Urothelium cell line (cell line): ENCODE measurements at regions not wholly inside any gene's neighbourhood (a gene's known extent, or its start where the extent isn't known, plus 50 kb on each side); places are given as distances from the start of the nearest gene placed in this dataset.
"Not testable (repeated sequence)": the region's sequence is repeated elsewhere in the genome, so short reads cannot be mapped to it uniquely, and the experiment has no call there.

Experiments used
- DNase-seq: peaks from one replicate; pipeline ENCODE4 v3.0.0; 2011; ENCODE audit warnings: low spot score, mixed read lengths
- FAIRE-seq: peaks from 2 replicates; lab custom pipeline; 2011; peaks lifted over from hg19 to GRCh38; lab: Jason Lieb, UNC

DNA sequence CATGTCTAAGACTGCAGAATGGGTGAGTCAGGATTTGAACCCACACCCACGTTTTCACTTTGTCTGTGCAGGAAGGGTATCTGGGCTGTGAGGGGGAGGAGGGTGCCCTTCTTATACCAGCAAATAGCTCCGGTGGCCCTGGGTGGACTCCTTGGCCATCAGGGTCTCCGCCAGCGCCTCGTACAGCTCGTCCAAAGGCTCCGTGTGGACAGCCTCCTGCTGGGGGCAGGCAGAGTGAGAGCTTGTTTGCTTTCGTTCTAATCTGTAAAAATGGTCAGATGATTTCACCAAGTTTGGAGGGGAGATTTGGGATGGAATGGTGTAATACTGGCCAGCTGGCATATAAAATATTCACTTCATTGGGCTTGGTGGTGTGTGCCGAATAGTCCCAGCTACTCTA, 111.7 kb upstream of the CCZ1B start:
- FAIRE-seq, DNase-seq: not testable (repeated sequence)

GRCh38 chr7:6938284-6938683, 112.2 kb upstream of the CCZ1B start:
- FAIRE-seq, DNase-seq: not testable (repeated sequence)

- DNase-seq, FAIRE-seq: not testable (repeated sequence)
Measured at GRCh38 chr7:6939126-6939525, 113.1 kb upstream of the CCZ1B start.

DNA sequence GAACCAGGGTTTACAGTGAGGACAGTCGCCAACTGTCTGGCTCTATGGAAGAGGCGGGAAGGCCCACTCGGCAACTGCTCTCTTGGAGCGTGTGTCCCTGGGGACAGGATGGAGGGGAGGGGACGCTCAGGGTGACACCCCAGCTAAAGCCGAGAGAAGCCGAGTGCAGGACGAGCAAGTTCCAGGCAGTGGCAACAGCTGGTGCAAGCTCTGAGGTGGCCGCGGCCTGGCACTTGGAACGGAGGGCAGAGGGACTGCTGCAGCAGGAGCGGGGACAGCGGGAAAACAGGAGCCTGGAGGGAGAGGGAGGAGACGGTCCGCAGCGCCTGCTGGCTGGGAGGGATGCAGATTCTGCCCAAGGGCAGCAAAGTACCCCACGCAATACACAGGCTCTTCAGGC, 113.8 kb upstream of the CCZ1B start:
- not testable (repeated sequence) for DNase-seq, FAIRE-seq

DNA sequence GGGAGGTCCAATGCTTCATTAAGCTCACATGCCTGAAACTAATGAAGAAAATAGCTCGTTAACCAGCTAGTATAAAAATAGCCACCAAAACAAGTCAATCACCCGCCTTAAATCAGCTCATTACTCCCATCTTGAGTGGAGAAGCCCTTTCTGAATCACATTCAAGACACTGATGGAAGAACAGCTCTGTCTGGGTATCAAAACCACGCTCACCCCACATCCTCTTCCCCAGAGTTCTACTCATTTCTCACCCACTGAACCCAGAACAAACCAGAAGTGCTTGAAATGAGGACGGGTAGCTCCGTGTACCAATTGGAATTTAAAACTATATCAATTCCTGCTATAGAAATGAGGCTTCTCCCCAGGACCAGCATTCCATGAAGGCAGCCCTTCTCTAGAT, 120.8 kb upstream of the CCZ1B start:
- not testable (repeated sequence) for FAIRE-seq, DNase-seq

GRCh38 chr7:6950231-6950630, 124.2 kb upstream of the CCZ1B start:
- not testable (repeated sequence) for DNase-seq, FAIRE-seq

DNA sequence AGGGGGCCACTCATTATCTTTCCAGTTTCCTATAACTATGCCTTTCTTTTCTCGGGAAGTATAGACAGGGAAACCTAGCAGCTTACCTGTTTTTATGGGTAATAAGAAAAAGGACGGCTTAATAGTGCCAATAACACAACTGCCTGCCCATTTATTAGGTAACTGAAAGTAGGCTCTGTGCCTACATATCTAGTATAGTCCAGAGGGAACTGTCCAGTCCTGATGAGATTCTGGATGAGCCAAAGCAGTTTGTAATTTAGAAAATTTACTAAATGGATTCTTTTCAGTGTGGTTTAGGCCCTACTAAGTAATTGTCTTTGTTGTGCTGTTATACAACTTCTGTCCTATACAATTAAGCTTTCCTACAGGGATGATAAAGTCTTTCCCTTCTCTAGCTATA, 125.5 kb upstream of the CCZ1B start:
- DNase-seq: not testable (repeated sequence)

GRCh38 chr7:6953138-6953797, 127.2 kb upstream of the CCZ1B start:
- DNase-seq, FAIRE-seq: not testable (repeated sequence)

More for the DNA sequence above, 125.5 kb upstream of the CCZ1B start:
- not testable (repeated sequence) for FAIRE-seq

DNA sequence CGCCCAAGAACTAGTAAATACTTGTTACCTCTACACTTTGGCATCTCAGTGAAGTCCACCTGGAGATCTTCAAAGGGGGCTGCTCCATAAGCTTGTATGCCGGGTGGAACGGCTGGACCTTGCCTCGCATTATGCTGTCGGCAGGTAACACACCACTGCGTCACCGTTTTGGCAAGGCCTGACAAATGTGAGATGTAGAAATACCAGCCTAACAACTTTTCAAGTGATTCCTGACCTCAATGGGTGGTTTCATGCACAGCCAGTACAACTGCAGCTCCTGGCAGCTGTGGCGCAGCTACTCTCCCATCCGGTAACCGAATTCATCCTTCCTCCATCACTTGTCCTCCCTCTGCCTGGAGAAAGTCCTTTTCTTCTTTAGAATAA, 127.7 kb upstream of the CCZ1B start:
- not testable (repeated sequence) for DNase-seq, FAIRE-seq

GRCh38 chr7:6955385-6955784, 129.3 kb upstream of the CCZ1B start:
- FAIRE-seq, DNase-seq: not testable (repeated sequence)

- not testable (repeated sequence) for DNase-seq, FAIRE-seq
Measured at GRCh38 chr7:6955990-6956566, 130.0 kb upstream of the CCZ1B start.

GRCh38 chr7:6958371-6958770, 132.3 kb upstream of the CCZ1B start:
- DNase-seq, FAIRE-seq: not testable (repeated sequence)

DNA sequence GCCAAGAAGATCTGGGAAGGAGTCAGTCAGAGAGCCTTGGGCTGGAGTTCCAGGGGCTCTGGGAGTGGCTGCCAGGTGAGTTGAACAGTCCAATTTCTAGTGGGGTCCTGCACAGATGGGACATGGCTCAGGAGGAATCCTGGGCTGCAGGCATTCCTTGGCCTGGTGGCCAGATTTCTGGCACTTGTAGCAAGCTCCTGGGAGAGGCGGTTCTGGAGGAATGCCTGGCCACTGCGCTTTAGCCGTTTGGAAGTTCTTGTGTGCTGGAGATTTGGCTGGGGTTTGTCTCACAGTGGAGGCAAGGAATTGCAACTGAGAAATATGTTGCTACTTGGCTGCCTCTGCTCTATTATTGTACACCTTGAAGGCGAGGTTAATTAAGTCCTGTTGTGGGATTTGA, 133.9 kb upstream of the CCZ1B start:
- DNase-seq, FAIRE-seq: not testable (repeated sequence)

- FAIRE-seq, DNase-seq: not testable (repeated sequence)
Measured at GRCh38 chr7:6962871-6963270, 136.8 kb upstream of the CCZ1B start.

DNA sequence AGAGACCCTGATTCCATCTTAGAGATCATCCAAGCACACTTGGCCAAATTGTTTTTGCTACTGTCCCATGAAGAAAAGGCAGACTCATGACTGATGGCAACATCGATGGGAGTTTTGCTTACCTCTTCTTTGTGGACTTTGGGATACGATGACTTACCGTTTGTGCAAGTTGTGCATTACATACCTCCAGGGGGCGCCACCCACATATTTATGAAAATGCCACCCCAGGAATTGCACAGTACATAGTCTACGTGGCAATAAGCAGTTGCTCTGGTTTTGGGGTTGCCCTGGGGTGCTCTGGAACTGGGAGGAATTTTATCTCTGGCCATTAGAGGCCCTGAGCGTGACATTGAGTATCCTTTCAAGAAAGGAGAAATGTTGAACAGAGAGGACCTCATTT, 139.0 kb upstream of the CCZ1B start:
- not testable (repeated sequence) for FAIRE-seq, DNase-seq

- not testable (repeated sequence) for FAIRE-seq, DNase-seq
Measured at GRCh38 chr7:6970180-6970579, 144.1 kb upstream of the CCZ1B start.

GRCh38 chr7:6974876-6975275, 148.8 kb upstream of the CCZ1B start:
- FAIRE-seq: not testable (repeated sequence)

DNA sequence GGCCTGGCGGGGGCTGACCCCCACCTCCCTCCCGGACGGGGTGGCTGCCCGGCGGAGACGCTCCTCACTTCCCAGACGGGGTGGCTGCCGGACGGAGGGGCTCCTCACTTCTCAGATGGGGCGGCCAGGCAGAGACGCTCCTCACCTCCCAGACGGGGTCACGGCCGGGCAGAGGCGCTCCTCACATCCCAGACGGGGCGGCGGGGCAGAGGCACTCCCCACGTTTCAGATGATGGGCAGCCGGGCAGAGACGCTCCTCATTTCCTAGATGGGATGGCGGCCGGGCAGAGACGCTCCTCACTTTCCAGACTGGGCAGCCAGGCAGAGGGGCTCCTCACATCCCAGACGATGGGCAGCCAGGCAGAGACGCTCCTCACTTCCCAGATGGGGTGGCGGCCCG, 149.3 kb upstream of the CCZ1B start:
- not testable (repeated sequence) for FAIRE-seq

More at GRCh38 chr7:6974876-6975275, 148.8 kb upstream of the CCZ1B start:
- DNase-seq: not testable (repeated sequence)

DNA sequence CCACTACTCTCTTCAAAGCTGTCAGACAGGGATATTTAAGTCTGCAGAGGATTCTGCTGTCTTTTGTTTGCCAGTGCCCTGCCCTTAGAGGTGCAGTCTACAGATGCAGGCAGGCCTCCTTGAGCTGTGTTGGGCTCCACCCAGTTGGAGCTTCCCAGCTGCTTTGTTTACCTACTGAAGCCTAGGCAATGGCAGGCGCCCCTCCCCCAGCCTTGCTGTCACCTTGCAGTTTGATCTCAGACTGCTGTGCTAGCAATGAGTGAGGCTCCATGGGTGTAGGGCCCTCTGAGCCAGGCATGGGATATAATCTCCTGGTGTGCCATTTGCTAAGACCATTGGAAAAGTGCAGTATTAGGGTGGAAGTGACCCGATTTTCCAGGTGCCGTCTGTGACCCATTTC, 151.3 kb upstream of the CCZ1B start:
- not testable (repeated sequence) for FAIRE-seq, DNase-seq

More for the DNA sequence above, 149.3 kb upstream of the CCZ1B start:
- DNase-seq: not testable (repeated sequence)

- DNase-seq, FAIRE-seq: not testable (repeated sequence)
Measured at GRCh38 chr7:6978326-6978725, 152.3 kb upstream of the CCZ1B start.

DNA sequence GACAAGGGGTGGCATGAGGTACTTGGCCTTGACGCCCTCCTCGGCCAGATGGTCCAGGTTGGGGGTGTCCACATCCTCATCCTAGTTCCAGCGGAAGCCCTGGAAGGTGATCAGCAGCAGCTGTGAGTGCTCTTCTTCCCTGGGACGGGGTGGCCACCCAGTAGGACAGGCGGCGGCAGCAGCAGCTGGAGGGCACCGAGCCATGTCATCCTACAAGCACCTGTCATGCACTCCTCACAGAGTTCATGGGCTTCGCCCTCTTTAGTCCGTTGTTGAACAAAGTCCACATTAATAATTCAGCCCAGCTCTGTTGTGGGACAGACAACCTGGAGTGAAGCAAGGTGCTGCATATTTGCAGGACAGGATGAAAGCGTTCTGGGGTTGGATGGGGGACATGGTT, 153.4 kb upstream of the CCZ1B start:
- not testable (repeated sequence) for FAIRE-seq, DNase-seq

- DNase-seq, FAIRE-seq: not testable (repeated sequence)
Measured at GRCh38 chr7:6982375-6982774, 156.3 kb upstream of the CCZ1B start.
